ENCODE measurements at regions not wholly inside any gene's neighbourhood (a gene's known extent, or its start where the extent isn't known, plus 50 kb on each side); places are given as distances from the start of the nearest gene placed in this dataset.

GRCh38 chr9:80012557-80013330 lies 441.0 kb downstream of the TLE4 start:
- TF ChIP-seq CTCF (IDR thresholded peaks at IDR 0.05 in 4 of 5, conservative IDR thresholded peaks at IDR 0.05 in 1 of 5) (no peak), POLR2A (IDR thresholded peaks at IDR 0.05) (no peak)
